Nephron (organoid): ENCODE measurements at regions not wholly inside any gene's neighbourhood (a gene's known extent, or its start where the extent isn't known, plus 50 kb on each side); places are given as distances from the start of the nearest gene placed in this dataset.

ENCODE experiments used
- H3K27ac Mint-ChIP-seq, 3 experiments: 2 replicates each; pipeline ENCODE4 v1.8.0; 2020; ENCODE audit warnings: mixed read lengths in 3 of 3, mild to moderate bottlenecking in 2 of 3, moderate library complexity in 1 of 3
- H3K27me3 Mint-ChIP-seq: 2 replicates; pipeline ENCODE4 v1.8.0; 2021; ENCODE audit warnings: low read depth, mild to moderate bottlenecking, moderate library complexity, mixed read lengths
- H3K36me3 Mint-ChIP-seq: 2 replicates; pipeline ENCODE4 v1.8.0; 2020; ENCODE audit warnings: low read depth, mixed read lengths
- H3K4me1 Mint-ChIP-seq: 2 replicates; pipeline ENCODE4 v1.8.0; 2020; ENCODE audit warnings: mixed read lengths
- H3K4me3 Mint-ChIP-seq, 3 experiments: 2 replicates each; pipeline ENCODE4 v1.8.0; 2020; ENCODE audit warnings: mild to moderate bottlenecking in 3 of 3, mixed read lengths in 3 of 3, moderate library complexity in 2 of 3
- H3K9me3 Mint-ChIP-seq: 2 replicates; pipeline ENCODE4 v1.8.0; 2020; ENCODE audit warnings: mixed read lengths
- CTCF ChIP-seq, 3 experiments: fragments of 200-600 bp; sonication (generic); IDR thresholded peaks; one replicate each; pipeline ENCODE4 v1.5.0; 2021; ENCODE audit warnings: antibody characterized with exemption in 3 of 3; ENCODE audit not compliant: unreplicated experiment in 3 of 3

DNA sequence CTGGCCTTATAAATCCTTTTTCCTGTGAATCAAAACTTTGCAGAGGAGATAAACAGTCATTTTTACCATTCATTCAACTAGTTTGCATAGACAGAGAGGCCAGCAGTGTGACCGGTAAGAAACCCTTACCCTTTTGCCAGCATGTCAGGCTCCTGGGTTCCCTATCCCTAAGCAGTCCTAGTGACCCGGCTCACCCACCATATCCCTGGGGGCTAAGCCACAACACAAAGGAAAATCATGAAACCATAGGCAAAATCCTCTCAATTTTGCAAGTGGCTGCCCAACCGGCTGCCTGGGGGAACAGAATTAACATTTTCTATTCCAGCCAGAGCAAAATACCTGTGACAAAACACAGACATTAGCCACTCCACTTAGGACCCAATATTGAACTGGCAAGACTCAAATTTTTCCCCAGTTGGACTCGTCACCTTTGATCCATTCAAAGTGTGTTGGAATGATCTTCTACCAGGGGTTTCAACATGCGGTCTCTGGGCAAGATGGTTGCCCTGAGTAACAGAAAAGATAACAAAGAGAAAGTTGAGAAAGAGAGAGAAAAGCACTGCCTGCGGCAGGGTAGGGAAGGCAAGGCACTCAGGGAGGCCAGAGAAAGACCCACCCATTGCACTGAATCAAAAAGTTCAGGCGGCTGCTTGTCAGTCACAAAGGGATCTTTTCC, 174.8 kb upstream of the NAMPT start:
- H3K36me3 Mint-ChIP-seq, result no peaks in the 10 kb centered on the region
- H3K4me1 Mint-ChIP-seq, result no peaks in the 10 kb centered on the region
- no peak overlapping the region for H3K4me3 Mint-ChIP-seq
- H3K27me3 Mint-ChIP-seq, result no peaks in the 10 kb centered on the region
- peaks cover 19% of the 10 kb centered on the region for H3K9me3 Mint-ChIP-seq
- TF ChIP-seq CTCF (IDR thresholded peaks at IDR 0.05; ENCODE audit: unreplicated experiment in 3 of 3), result no peak
- no peak overlapping the region for H3K27ac Mint-ChIP-seq

DNA sequence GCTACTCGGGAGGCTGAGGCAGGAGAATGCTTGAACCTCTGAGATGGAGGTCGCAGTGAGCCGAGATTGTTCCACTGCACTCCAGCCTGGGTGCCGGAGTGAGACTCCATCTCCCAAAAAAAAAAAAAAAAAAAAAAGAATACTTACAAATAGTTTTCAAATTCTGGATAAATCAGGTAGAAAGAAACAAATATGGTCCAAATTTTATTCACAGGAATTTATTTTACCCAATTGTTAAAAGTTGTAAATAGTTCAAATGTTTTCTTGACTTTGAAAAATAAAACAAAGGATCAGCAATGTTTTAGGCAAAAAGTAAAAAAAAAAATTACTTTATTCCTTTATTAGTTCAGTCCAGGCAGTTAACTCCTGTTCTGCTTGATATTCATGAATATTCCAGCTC, 172.9 kb upstream of the NAMPT start:
- Mint-ChIP-seq H3K27me3 (no peaks in the 10 kb centered on the region), H3K27ac (no peak overlapping the region), H3K36me3 (no peaks in the 10 kb centered on the region), H3K9me3 (peaks cover 21% of the 10 kb centered on the region), H3K4me1 (no peaks in the 10 kb centered on the region), H3K4me3 (no peak overlapping the region)
- no peak for TF ChIP-seq CTCF (IDR thresholded peaks at IDR 0.05; ENCODE audit: unreplicated experiment in 3 of 3)

GRCh38 chr7:106456329-106456728, 171.5 kb upstream of the NAMPT start:
- Mint-ChIP-seq H3K4me1 (no peaks in the 10 kb centered on the region), H3K27ac (no peak overlapping the region), H3K4me3 (no peak overlapping the region), H3K27me3 (no peaks in the 10 kb centered on the region), H3K36me3 (no peaks in the 10 kb centered on the region), H3K9me3 (peaks cover 23% of the 10 kb centered on the region)
- no peak for TF ChIP-seq CTCF (IDR thresholded peaks at IDR 0.05; ENCODE audit: unreplicated experiment in 3 of 3)

GRCh38 chr7:106452031-106452851, 167.5 kb upstream of the NAMPT start:
- H3K27me3 Mint-ChIP-seq, result peaks cover 7% of the 10 kb centered on the region
- peaks cover 31% of the 10 kb centered on the region for H3K9me3 Mint-ChIP-seq
- no peak overlapping the region for H3K27ac Mint-ChIP-seq
- no peak for TF ChIP-seq CTCF (IDR thresholded peaks at IDR 0.05; ENCODE audit: unreplicated experiment in 3 of 3)
- no peak overlapping the region for H3K4me3 Mint-ChIP-seq
- H3K36me3 Mint-ChIP-seq, result no peaks in the 10 kb centered on the region
- H3K4me1 Mint-ChIP-seq, result no peaks in the 10 kb centered on the region

- Mint-ChIP-seq H3K27ac (no peak overlapping the region), H3K4me3 (no peak overlapping the region), H3K27me3 (peaks cover 7% of the 10 kb centered on the region), H3K9me3 (peaks cover 29% of the 10 kb centered on the region), H3K36me3 (no peaks in the 10 kb centered on the region), H3K4me1 (no peaks in the 10 kb centered on the region)
- TF ChIP-seq CTCF (IDR thresholded peaks at IDR 0.05; ENCODE audit: unreplicated experiment in 3 of 3), result no peak
Measured at GRCh38 chr7:106451171-106451570, 166.4 kb upstream of the NAMPT start.
